K562 (cell line): ENCODE measurements at regions not wholly inside any gene's neighbourhood (a gene's known extent, or its start where the extent isn't known, plus 50 kb on each side); places are given as distances from the start of the nearest gene placed in this dataset.
A peak's percentile ranks its signal among the peaks of the same experiment; 100 is the strongest.

Source experiments
- ARNT ChIP-seq, 2 experiments: fragments of 450-650 bp; IDR thresholded peaks; 2 replicates each; pipeline ENCODE4 v1.6.1; 2016; ENCODE audit warnings: mild to moderate bottlenecking in 1 of 2
- BACH1 ChIP-seq: fragments of 200-800 bp; sonication (Bioruptor generic); IDR thresholded peaks from 2 replicates; pipeline ENCODE4 v1.6.1; 2016; ENCODE audit warnings: missing genetic modification characterization, missing compliant biosample characterization
- C11orf30 ChIP-seq: fragments of 450-650 bp; IDR thresholded peaks from 2 replicates; pipeline ENCODE4 v1.6.1; 2016; ENCODE audit warnings: low read depth, mild to moderate bottlenecking
- CEBPZ ChIP-seq: fragments of 150-350 bp; IDR thresholded peaks from 2 replicates; pipeline ENCODE4 v1.6.1; 2014; ENCODE audit warnings: low read depth, mild to moderate bottlenecking, low read length, borderline replicate concordance
- E2F6 ChIP-seq, 2 experiments: IDR thresholded peaks; 2 replicates each; pipeline ENCODE4 v1.6.1; 2011; ENCODE audit warnings: borderline replicate concordance in 1 of 2, control low read depth in 1 of 2, low read depth in 1 of 2, low read length in 1 of 2, mild to moderate bottlenecking in 1 of 2, mixed read lengths in 1 of 2, moderate library complexity in 1 of 2; ENCODE audit not compliant: insufficient read depth in 1 of 2, insufficient read length in 1 of 2, poor library complexity in 1 of 2, severe bottlenecking in 1 of 2; ENCODE audit errors: extremely low read depth in 1 of 2
- E2F8 ChIP-seq: fragments of 450-650 bp; IDR thresholded peaks from 2 replicates; pipeline ENCODE4 v1.7.1; 2018; ENCODE audit warnings: mild to moderate bottlenecking, low read depth; ENCODE audit not compliant: partially characterized antibody
- EP300 ChIP-seq: IDR thresholded peaks from 2 replicates; pipeline ENCODE4 v1.6.1; 2012; ENCODE audit warnings: low read length, improper control_type of control experiment
- FOXK2 ChIP-seq, 2 experiments: fragments of 450-650 bp; IDR thresholded peaks in 1 of 2; conservative IDR thresholded peaks in 1 of 2; 2 replicates each; pipeline ENCODE4 v1.6.1; 2016; ENCODE audit warnings: low read depth in 2 of 2, mild to moderate bottlenecking in 1 of 2
- HNRNPLL ChIP-seq: fragments of 200-400 bp; formaldehyde crosslinking; IDR thresholded peaks from 2 replicates; pipeline ENCODE4 v1.6.1; 2017; ENCODE audit warnings: low read length, low read depth, mild to moderate bottlenecking; ENCODE audit not compliant: poor library complexity, severe bottlenecking
- HOMEZ ChIP-seq: fragments of 250-450 bp; sonication (Bioruptor Pico); IDR thresholded peaks from 2 replicates; pipeline ENCODE4 v1.4.0; 2020; ENCODE audit warnings: mild to moderate bottlenecking, moderate library complexity
- KDM1A ChIP-seq, 2 experiments: fragments of 450-650 bp; IDR thresholded peaks; 2 replicates each; pipeline ENCODE4 v1.6.1; 2016; ENCODE audit warnings: mild to moderate bottlenecking in 2 of 2
- NCOR1 ChIP-seq: fragments of 450-650 bp; IDR thresholded peaks from 2 replicates; pipeline ENCODE4 v1.6.1; 2016; ENCODE audit warnings: mild to moderate bottlenecking, moderate library complexity
- NFE2 ChIP-seq: IDR thresholded peaks from 2 replicates; pipeline ENCODE4 v1.6.1; 2014; ENCODE audit warnings: antibody characterized with exemption, low read depth
- NONO ChIP-seq, 2 experiments: fragments of 200-400 bp in 1 of 2; fragments of 450-650 bp in 1 of 2; formaldehyde crosslinking in 1 of 2; IDR thresholded peaks; 2 replicates each; pipeline ENCODE4 v1.6.1; 2017; ENCODE audit warnings: low read depth in 2 of 2, mild to moderate bottlenecking in 2 of 2, moderate library complexity in 2 of 2, low read length in 1 of 2
- NR2C1 ChIP-seq, 2 experiments: fragments of 450-650 bp; IDR thresholded peaks; 2 replicates each; pipeline ENCODE4 v1.6.1; 2017; ENCODE audit warnings: mild to moderate bottlenecking in 2 of 2, antibody characterized with exemption in 1 of 2, inconsistent platforms in 1 of 2, missing compliant biosample characterization in 1 of 2, missing genetic modification characterization in 1 of 2
- RBFOX2 ChIP-seq: fragments of 200-400 bp; formaldehyde crosslinking; IDR thresholded peaks from 2 replicates; pipeline ENCODE4 v1.6.1; 2017; ENCODE audit warnings: low read depth, mild to moderate bottlenecking, low read length, moderate library complexity
- RCOR1 ChIP-seq, 2 experiments: IDR thresholded peaks; 2 replicates each; pipeline ENCODE4 v1.6.1; 2012; ENCODE audit warnings: low read depth in 2 of 2, low read length in 2 of 2, borderline replicate concordance in 1 of 2, improper control_type of control experiment in 1 of 2
- TEAD2 ChIP-seq: fragments of 450-650 bp; IDR thresholded peaks from 2 replicates; pipeline ENCODE4 v1.6.1; 2016; ENCODE audit warnings: missing genetic modification characterization, control low read depth, missing compliant biosample characterization

GRCh38 chr12:92341065-92341668 lies 195.5 kb upstream of the BTG1 start (continued):
- TF ChIP-seq CEBPZ (no peak), E2F8 (no peak), TEAD2 (0 out of 2 replicates have a peak, but pooled peaks have one; percentile 35), HOMEZ (no peak), RCOR1 (IDR thresholded peaks at IDR 0.05; ENCODE audit: borderline replicate concordance in 1 of 2, low read depth in 2 of 2, low read length in 2 of 2) (0 out of 4 replicates have a peak, but pooled peaks of 1 of the 2 experiments have one; percentile 14), KDM1A (IDR thresholded peaks at IDR 0.05) (no peak), E2F6 (IDR thresholded peaks at IDR 0.05; ENCODE audit: borderline replicate concordance in 1 of 2, extremely low read depth in 1 of 2, insufficient read depth in 1 of 2, insufficient read length in 1 of 2, low read depth in 1 of 2, low read length in 1 of 2, poor library complexity in 1 of 2, severe bottlenecking in 1 of 2) (no peak), RBFOX2 (no peak), FOXK2 (conservative IDR thresholded peaks at IDR 0.05 in 1 of 2, IDR thresholded peaks at IDR 0.05 in 1 of 2; ENCODE audit: low read depth in 2 of 2) (peak; percentile 21 to 34; a peak in 1 of 4 replicates), BACH1 (no peak), NFE2 (peak; percentile 83), C11orf30 (peak; percentile 61), HNRNPLL (no peak), EP300 (peak; percentile 74), NR2C1 (IDR thresholded peaks at IDR 0.05) (no peak), NR2C1 (tag; IDR thresholded peaks at IDR 0.05) (no peak), NONO (IDR thresholded peaks at IDR 0.05; ENCODE audit: low read depth in 2 of 2, low read length in 1 of 2) (no peak), ARNT (IDR thresholded peaks at IDR 0.05) (no peak), NCOR1 (0 out of 2 replicates have a peak, but pooled peaks have one; percentile 17)
